Stimulated activated CD4-positive, alpha-beta T cell treated with anti-CD3 and anti-CD28 coated beads, Interleukin-15, amount 100 ng/mL, for 1 hour (primary cell): ENCODE measurements at regions not wholly inside any gene's neighbourhood (a gene's known extent, or its start where the extent isn't known, plus 50 kb on each side); places are given as distances from the start of the nearest gene placed in this dataset.
"Not testable (repeated sequence)": the region's sequence is repeated elsewhere in the genome, so short reads cannot be mapped to it uniquely, and the experiment has no call there.

Experiments used
- DNase-seq, 2 donors: peaks; one replicate each; pipeline ENCODE4 v3.0.0-alpha.2; 2020; ENCODE audit warnings: low read depth in 1 of 2, low spot score in 1 of 2

- no peak for DNase-seq
Measured at GRCh38 chr7:67608806-67609205, 612.2 kb downstream of the TYW1 start.

GRCh38 chr7:67610897-67611296 is 614.3 kb downstream of the TYW1 start:
- DNase-seq: no peak

DNA sequence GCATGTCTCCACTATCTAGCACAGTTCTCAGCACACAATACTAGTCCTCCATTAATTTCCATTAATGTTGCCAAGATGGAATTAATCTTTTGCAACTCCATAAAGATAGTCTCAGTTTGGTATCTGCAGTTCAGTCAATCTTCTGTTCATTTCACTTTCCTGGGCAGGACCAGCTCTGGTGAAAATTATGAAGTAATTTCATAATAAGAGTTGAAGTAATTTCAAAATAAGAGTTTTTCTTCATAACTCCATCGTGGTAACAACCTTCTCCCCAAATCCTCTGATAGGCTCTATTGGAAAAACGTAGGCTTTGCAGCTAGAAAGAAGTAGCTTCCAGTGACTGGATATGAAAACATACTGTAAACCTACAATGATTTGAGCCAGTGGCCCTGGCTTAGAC is 618.2 kb downstream of the TYW1 start:
- no peak for DNase-seq

GRCh38 chr7:67616517-67616916 is 619.9 kb downstream of the TYW1 start:
- DNase-seq: no peak

DNA sequence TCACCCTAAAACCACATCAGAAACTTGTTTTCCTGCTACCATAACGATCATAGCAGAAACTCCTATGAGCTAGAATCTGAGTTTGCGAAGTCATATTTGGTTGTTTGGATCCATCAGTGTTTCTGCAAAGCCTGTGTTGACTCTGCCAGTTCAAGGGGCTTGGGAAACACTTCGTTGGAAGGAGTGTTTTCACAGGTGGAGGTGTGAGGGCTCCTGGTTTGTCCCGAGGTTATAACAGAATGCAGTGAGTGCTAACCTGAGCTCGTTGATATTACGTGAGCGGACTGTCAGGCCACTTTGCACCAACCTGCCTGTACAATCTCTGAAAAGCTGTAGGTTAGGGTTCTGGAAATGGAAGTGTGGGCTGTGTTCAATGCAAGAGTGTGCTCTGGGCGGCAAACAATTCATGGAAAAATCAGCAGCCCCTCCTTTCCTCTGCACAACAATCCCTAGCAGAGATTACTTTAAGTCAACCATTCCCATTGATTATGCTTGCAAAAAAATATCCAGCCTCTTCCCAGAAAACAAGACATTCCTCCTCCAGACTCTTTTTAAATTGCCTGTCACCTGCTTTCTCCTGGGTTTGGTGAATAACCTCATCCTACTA is 622.0 kb downstream of the TYW1 start:
- DNase-seq: no peak

GRCh38 chr7:67619175-67619574 is 622.5 kb downstream of the TYW1 start:
- no peak for DNase-seq

DNA sequence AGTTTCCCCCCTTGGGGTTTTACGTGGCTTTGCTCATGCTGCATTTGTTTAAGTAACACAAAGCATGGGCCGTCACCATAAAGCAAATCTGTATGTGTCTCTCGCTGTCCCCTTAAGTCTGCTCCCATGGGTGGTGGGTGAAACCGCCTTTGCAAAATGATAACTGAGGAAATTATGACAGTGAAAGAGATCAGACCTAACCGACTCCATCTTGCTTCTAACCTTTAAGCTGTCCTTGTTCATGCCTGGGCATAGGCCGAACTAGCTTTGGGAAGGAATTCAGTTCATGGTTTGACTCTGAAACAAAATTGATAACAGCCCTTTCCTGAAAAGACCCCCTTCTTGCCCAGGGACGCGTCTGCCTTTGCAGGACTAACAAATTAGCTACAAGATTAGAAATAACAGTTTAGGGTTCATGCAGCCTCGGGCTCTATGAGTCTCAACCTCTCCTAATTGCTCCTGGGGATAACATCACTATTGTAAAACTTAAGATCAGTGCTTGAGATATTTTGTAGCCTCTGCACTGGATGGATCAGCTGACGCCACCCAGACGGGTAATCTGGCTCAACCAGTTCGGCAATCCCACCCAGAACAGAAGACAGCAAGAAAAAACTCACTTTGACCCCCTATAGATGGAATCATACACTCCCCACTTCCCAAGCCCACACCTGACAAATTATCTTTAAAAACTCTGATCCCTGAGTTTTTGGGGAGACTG is 623.7 kb downstream of the TYW1 start:
- DNase-seq: no peak

DNA sequence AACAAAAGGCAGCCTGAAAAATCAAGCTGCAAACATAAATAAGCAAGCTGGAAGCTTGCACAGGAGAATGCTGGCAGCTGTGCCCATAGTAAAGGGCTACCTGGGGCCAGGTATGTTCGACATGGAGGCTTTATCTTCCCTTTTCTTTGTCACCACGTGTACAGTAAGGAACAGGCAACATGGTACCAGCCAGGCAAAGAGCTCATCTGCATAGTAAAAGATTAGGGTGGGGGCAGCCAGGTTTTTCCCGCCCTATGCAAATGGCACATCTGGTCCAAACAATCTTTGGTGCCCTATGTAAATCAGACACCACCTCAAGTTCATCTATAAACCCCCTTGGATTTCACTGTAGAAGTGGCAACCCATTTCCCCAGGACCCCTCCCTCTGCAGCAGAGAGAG is 625.1 kb downstream of the TYW1 start:
- DNase-seq: no peak

DNA sequence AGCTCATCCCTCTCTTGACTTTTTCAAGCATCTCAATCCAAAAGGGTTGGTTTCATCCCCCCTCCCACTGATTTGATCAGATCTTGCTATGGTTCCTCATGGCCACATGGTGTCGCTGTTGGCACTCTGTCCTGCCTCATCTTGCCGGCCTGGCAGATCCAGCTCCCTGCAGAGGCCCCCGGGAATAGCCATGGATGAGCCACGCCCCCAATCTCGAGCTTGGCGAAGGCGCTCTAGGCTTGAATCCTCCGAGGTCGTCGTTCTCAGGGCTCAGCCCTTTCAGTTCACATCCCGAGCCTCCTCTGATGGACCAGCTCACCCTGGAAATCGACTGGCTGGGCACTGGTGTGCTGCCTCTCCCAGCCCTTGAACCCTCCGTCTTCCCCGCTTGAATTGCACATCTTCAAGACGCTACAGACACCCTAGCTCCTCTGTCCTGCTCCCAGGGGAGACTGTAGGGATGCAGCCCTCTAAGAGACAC is 628.7 kb downstream of the TYW1 start:
- DNase-seq: no peak

GRCh38 chr7:67631476-67631875 is 634.8 kb downstream of the TYW1 start:
- DNase-seq: no peak

DNA sequence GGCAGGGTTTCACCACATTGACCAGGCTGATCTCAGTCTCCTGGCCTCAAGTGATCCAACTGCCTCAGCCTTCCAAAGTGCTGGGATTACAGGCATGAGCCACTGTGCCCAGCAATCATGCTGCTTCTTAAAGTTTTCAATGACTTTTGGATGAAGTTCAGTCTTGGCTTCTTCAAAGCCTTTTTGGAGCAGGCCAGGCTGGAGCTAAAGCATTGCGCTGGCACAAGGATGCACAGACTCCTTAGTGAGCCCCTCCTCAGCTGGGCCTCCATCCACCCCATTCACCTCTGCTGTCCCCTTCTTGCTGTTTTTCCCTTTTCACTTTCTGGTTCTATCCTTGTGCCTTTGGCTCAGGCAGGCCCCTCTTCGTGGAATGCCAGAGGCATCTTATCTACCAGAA is 638.6 kb downstream of the TYW1 start:
- DNase-seq: no peak

DNA sequence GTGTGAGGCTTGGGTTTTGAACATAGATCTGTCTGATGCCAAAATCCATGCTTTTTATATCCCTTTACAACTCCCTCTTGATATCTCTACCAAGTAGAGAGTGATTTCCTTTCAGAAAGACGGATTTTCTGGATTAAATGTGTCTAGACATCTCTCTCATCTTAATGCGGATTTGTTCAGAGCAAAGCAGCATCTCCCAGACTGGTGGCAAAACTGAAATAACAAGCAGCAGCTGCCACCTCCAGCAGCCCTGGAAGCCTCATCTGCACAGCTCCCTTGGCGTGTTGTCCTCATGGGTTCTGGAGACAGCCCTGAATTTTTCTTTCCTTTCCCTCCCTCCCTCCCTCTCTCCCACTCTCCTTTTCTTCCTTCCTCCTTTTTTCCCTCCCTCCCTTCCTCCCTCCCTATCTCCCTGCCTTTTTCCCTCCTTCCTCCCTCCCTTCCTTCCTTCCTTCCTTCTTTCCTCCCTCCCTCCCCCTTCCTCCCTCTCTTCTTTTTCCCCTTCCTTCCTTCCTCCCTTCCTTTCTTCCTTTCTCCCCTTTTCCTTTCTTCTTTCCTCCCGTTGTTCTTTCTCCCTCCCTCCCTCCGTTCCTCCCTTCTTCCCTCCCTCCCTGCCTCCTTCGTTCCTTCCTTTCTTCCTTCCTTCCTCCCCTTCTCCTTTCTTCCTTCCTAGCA is 639.9 kb downstream of the TYW1 start:
- no peak for DNase-seq

- DNase-seq: no peak
Measured at GRCh38 chr7:67637023-67637358, 640.4 kb downstream of the TYW1 start.

- DNase-seq: not testable (repeated sequence)
Measured at GRCh38 chr7:67642542-67642941, 645.9 kb downstream of the TYW1 start.

DNA sequence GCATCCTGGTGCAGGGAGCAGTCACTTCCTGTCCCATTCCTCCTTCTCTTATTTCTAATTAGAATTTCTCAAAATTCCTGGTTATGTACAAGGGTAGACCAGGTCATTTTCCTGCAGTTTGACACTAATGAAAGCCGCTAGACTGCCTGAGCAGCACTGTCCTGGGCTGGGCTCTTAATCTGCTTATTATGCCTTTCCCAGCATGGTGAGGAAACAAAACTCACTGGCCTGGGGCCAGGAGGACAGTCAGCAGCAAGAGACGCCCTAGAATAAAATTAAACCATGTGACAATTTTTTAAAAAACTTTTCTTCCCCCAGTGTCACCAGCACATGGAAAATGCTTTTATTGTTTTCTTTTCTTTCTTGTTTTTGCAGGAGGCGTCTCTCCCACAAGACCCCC is 647.5 kb downstream of the TYW1 start:
- no peak for DNase-seq

DNA sequence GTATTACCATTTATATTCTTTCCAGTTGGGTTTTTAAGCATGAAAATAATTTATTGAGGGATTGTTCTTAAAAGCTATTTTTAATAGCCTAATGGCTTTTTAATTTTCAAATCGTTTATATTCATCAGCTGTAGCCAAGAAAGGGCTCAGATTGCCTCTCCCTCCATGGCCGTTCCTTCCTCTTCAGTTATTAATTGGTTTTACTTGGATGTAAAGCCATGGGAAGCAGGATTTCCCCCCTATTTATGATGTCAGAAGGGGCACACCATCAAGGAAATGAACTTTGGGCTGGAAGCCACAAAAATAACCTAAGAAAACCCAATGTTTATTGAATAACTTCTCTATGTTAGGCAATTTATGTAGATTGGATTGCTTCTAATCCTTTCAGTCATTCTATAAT is 656.3 kb downstream of the TYW1 start:
- DNase-seq: no peak

GRCh38 chr7:67653856-67654454 is 657.3 kb downstream of the TYW1 start:
- no peak for DNase-seq

DNA sequence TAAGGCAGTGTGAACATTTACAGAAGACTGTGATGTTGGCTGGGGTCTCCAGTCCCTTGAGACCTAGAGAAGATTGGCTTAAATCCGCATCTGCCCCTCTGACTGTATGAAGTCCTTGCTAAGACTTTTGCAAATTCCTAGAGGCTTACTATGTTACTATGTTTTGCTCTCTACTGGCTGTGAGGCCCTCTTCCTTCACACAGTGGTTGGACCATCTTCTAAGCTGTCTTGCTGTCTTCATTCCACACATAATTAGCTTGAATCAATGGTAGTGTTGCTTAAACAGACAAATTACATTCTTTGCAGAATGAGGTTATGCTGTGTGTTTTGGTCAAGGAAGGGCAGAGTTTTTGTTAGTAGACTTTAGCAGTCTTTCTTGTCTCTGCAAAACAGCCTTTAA is 658.0 kb downstream of the TYW1 start:
- no peak for DNase-seq

DNA sequence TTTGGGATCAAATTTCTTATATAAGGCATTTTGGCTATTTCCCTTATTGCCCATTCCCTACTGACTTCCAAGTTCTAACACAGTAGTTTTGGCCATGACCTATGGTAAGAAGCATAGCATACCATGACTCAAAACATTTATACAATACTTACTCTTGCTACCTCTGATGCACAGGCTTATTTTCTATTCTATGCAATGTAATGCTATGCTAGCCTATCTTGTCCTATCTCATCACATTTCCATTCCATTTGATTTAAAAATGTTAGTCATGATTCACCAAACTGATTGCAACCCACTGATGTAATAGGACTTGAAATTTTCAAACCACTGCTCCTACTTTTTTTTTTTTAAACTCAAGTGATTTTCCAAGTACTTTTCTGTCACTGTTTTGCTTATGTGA is 658.5 kb downstream of the TYW1 start:
- no peak for DNase-seq

- no peak for DNase-seq
Measured at GRCh38 chr7:67659091-67659490, 662.5 kb downstream of the TYW1 start.

DNA sequence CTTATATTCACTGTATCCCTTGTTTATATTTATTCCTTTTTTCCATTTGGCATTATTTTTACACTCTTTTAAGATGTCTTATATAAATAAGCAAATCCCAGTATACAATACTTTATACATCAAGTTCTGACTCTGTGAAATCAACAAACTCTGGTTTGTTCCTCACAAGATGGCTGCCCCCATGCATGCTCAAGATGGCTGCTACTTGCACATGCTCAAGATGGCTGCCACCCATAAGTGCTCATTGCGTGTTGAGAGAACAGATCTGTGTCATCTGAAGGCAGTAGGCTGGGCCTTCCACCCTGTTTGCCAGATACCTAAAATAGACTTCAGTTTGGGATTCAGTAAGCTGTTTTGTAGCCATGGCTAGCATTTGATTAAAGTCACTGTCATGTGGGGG is 666.2 kb downstream of the TYW1 start:
- no peak for DNase-seq

GRCh38 chr7:67663644-67664043 is 667.0 kb downstream of the TYW1 start:
- DNase-seq: no peak
